Activated CD4-positive, alpha-beta T cell treated with anti-CD3 and anti-CD28 coated beads, Interleukin-2, amount 10 ng/mL, durations not matched to agents 24 days and 14 days (primary cell): ENCODE measurements at regions not wholly inside any gene's neighbourhood (a gene's known extent, or its start where the extent isn't known, plus 50 kb on each side); places are given as distances from the start of the nearest gene placed in this dataset.

Experiments used
- DNase-seq: peaks from one replicate; pipeline ENCODE4 v3.0.0; 2022
- H3K27ac Mint-ChIP-seq: one replicate; pipeline ENCODE4 v1.8.0; 2022; ENCODE audit warnings: mild to moderate bottlenecking, mixed read lengths
- H3K27me3 Mint-ChIP-seq: one replicate; pipeline ENCODE4 v1.8.0; 2022; ENCODE audit warnings: mixed read lengths
- H3K36me3 Mint-ChIP-seq: one replicate; pipeline ENCODE4 v1.8.0; 2022; ENCODE audit warnings: low read depth, mild to moderate bottlenecking, mixed read lengths
- H3K4me1 Mint-ChIP-seq: one replicate; pipeline ENCODE4 v1.8.0; 2021; ENCODE audit warnings: mixed read lengths
- H3K4me3 Mint-ChIP-seq: one replicate; pipeline ENCODE4 v1.8.0; 2022; ENCODE audit warnings: mild to moderate bottlenecking, moderate library complexity, mixed read lengths
- H3K9me3 Mint-ChIP-seq: one replicate; pipeline ENCODE4 v1.8.0; 2021; ENCODE audit warnings: mixed read lengths
- intact Hi-C: fragments of 100-400 bp; cut with micrococcal nuclease; formaldehyde crosslinking; loops from one replicate; pipeline ENCODE4 v1.15.1; 2023

GRCh38 chr1:219027146-219027673 is 146.5 kb upstream of the LYPLAL1 start:
- no peak overlapping the region for H3K4me3 Mint-ChIP-seq
- no peaks in the 10 kb centered on the region for H3K27me3 Mint-ChIP-seq
- H3K27ac Mint-ChIP-seq: no peak overlapping the region
- no peaks in the 10 kb centered on the region for H3K36me3 Mint-ChIP-seq
- no peaks in the 10 kb centered on the region for H3K9me3 Mint-ChIP-seq
- H3K4me1 Mint-ChIP-seq: no peaks in the 10 kb centered on the region
- DNase-seq: no peak
- intact Hi-C loops: no loop called here

- no peaks in the 10 kb centered on the region for H3K4me1 Mint-ChIP-seq
- no peaks in the 10 kb centered on the region for H3K9me3 Mint-ChIP-seq
- intact Hi-C loops: no loop called here
- H3K27me3 Mint-ChIP-seq: no peaks in the 10 kb centered on the region
- no peak overlapping the region for H3K27ac Mint-ChIP-seq
- no peak for DNase-seq
- no peak overlapping the region for H3K4me3 Mint-ChIP-seq
- H3K36me3 Mint-ChIP-seq: no peaks in the 10 kb centered on the region
Observed at GRCh38 chr1:219031809-219032208, 141.9 kb upstream of the LYPLAL1 start.

- H3K27ac Mint-ChIP-seq: no peak overlapping the region
- H3K4me1 Mint-ChIP-seq: no peaks in the 10 kb centered on the region
- no peaks in the 10 kb centered on the region for H3K36me3 Mint-ChIP-seq
- DNase-seq: no peak
- H3K4me3 Mint-ChIP-seq: no peak overlapping the region
- H3K27me3 Mint-ChIP-seq: no peaks in the 10 kb centered on the region
- no peaks in the 10 kb centered on the region for H3K9me3 Mint-ChIP-seq
- intact Hi-C loops: no loop called here
Observed at GRCh38 chr1:219038398-219038797, 135.3 kb upstream of the LYPLAL1 start.

- intact Hi-C loops: no loop called here
- Mint-ChIP-seq H3K9me3 (no peaks in the 10 kb centered on the region), H3K4me3 (no peak overlapping the region), H3K36me3 (no peaks in the 10 kb centered on the region), H3K27ac (no peak overlapping the region), H3K27me3 (no peaks in the 10 kb centered on the region), H3K4me1 (no peaks in the 10 kb centered on the region)
- no peak for DNase-seq
Observed at GRCh38 chr1:219039017-219039681, 134.5 kb upstream of the LYPLAL1 start.

- H3K4me1 Mint-ChIP-seq: no peaks in the 10 kb centered on the region
- no peaks in the 10 kb centered on the region for H3K9me3 Mint-ChIP-seq
- DNase-seq: no peak
- no peaks in the 10 kb centered on the region for H3K27me3 Mint-ChIP-seq
- intact Hi-C loops: no loop called here
- no peak overlapping the region for H3K4me3 Mint-ChIP-seq
- no peaks in the 10 kb centered on the region for H3K36me3 Mint-ChIP-seq
- no peak overlapping the region for H3K27ac Mint-ChIP-seq
Observed at GRCh38 chr1:219039682-219040154, 134.0 kb upstream of the LYPLAL1 start.

- intact Hi-C loops: no loop called here
- Mint-ChIP-seq H3K27me3 (no peaks in the 10 kb centered on the region), H3K27ac (no peak overlapping the region), H3K9me3 (no peaks in the 10 kb centered on the region), H3K4me1 (no peaks in the 10 kb centered on the region), H3K36me3 (no peaks in the 10 kb centered on the region), H3K4me3 (no peak overlapping the region)
- no peak for DNase-seq
Observed at GRCh38 chr1:219040291-219040690, 133.4 kb upstream of the LYPLAL1 start.

- Mint-ChIP-seq H3K27ac (no peak overlapping the region), H3K27me3 (no peaks in the 10 kb centered on the region), H3K4me3 (no peak overlapping the region), H3K9me3 (no peaks in the 10 kb centered on the region), H3K4me1 (no peaks in the 10 kb centered on the region), H3K36me3 (no peaks in the 10 kb centered on the region)
- DNase-seq: no peak
- intact Hi-C loops: no loop called here
Observed at GRCh38 chr1:219041141-219041540, 132.5 kb upstream of the LYPLAL1 start.

GRCh38 chr1:219041818-219042217 is 131.9 kb upstream of the LYPLAL1 start:
- intact Hi-C loops: no loop called here
- H3K27me3 Mint-ChIP-seq: no peaks in the 10 kb centered on the region

GRCh38 chr1:219042769-219043168 is 130.9 kb upstream of the LYPLAL1 start:
- no peaks in the 10 kb centered on the region for H3K27me3 Mint-ChIP-seq
- no peak for DNase-seq
- no peaks in the 10 kb centered on the region for H3K4me1 Mint-ChIP-seq
- no peaks in the 10 kb centered on the region for H3K9me3 Mint-ChIP-seq
- intact Hi-C loops: no loop called here
- H3K36me3 Mint-ChIP-seq: no peaks in the 10 kb centered on the region
- H3K27ac Mint-ChIP-seq: no peak overlapping the region
- no peak overlapping the region for H3K4me3 Mint-ChIP-seq

More at GRCh38 chr1:219041818-219042217, 131.9 kb upstream of the LYPLAL1 start:
- Mint-ChIP-seq H3K36me3 (no peaks in the 10 kb centered on the region), H3K9me3 (no peaks in the 10 kb centered on the region), H3K27ac (no peak overlapping the region), H3K4me3 (no peak overlapping the region), H3K4me1 (no peaks in the 10 kb centered on the region)
- DNase-seq: no peak

- intact Hi-C loops: no loop called here
- no peak for DNase-seq
- Mint-ChIP-seq H3K4me3 (no peak overlapping the region), H3K27ac (no peak overlapping the region), H3K27me3 (no peaks in the 10 kb centered on the region), H3K9me3 (no peaks in the 10 kb centered on the region), H3K4me1 (no peaks in the 10 kb centered on the region), H3K36me3 (no peaks in the 10 kb centered on the region)
Observed at GRCh38 chr1:219045246-219045645, 128.4 kb upstream of the LYPLAL1 start.

GRCh38 chr1:219049501-219049900 is 124.2 kb upstream of the LYPLAL1 start:
- Mint-ChIP-seq H3K4me1 (no peaks in the 10 kb centered on the region), H3K36me3 (no peaks in the 10 kb centered on the region), H3K9me3 (no peaks in the 10 kb centered on the region), H3K4me3 (no peak overlapping the region), H3K27ac (no peak overlapping the region), H3K27me3 (no peaks in the 10 kb centered on the region)
- no peak for DNase-seq
- intact Hi-C loops: no loop called here

- no peak overlapping the region for H3K4me3 Mint-ChIP-seq
- no peaks in the 10 kb centered on the region for H3K4me1 Mint-ChIP-seq
- H3K27me3 Mint-ChIP-seq: no peaks in the 10 kb centered on the region
- no peak for DNase-seq
- no peaks in the 10 kb centered on the region for H3K9me3 Mint-ChIP-seq
- intact Hi-C loops: no loop called here
- no peak overlapping the region for H3K27ac Mint-ChIP-seq
- no peaks in the 10 kb centered on the region for H3K36me3 Mint-ChIP-seq
Observed at GRCh38 chr1:219050086-219050821, 123.4 kb upstream of the LYPLAL1 start.

- no peaks in the 10 kb centered on the region for H3K27me3 Mint-ChIP-seq
- DNase-seq: no peak
- H3K36me3 Mint-ChIP-seq: no peaks in the 10 kb centered on the region
- H3K27ac Mint-ChIP-seq: no peak overlapping the region
- intact Hi-C loops: no loop called here
- no peaks in the 10 kb centered on the region for H3K4me1 Mint-ChIP-seq
- H3K4me3 Mint-ChIP-seq: no peak overlapping the region
- no peaks in the 10 kb centered on the region for H3K9me3 Mint-ChIP-seq
Observed at GRCh38 chr1:219050822-219051125, 122.9 kb upstream of the LYPLAL1 start.

- Mint-ChIP-seq H3K4me3 (no peak overlapping the region), H3K27ac (no peak overlapping the region), H3K4me1 (no peaks in the 10 kb centered on the region), H3K36me3 (no peaks in the 10 kb centered on the region), H3K27me3 (no peaks in the 10 kb centered on the region), H3K9me3 (no peaks in the 10 kb centered on the region)
- no peak for DNase-seq
- intact Hi-C loops: no loop called here
Observed at GRCh38 chr1:219051547-219051946, 122.1 kb upstream of the LYPLAL1 start.
